ENCODE measurements at regions not wholly inside any gene's neighbourhood (a gene's known extent, or its start where the extent isn't known, plus 50 kb on each side); places are given as distances from the start of the nearest gene placed in this dataset.

GRCh38 chr21:28752131-28752530 lies 240.5 kb downstream of the LTN1 start:
- Histone ChIP-seq H3K27me3 (no peaks in the 10 kb centered on the region), H3K9me3 (no peaks in the 10 kb centered on the region), H3K36me3 (no peaks in the 10 kb centered on the region), H3K27ac (peak overlapping the region in 6 of 10 donors; percentile 87 to 97 (median 94)), H3K4me3 (no peak overlapping the region), H3K4me1 (peaks cover 8 to 54% (median 33%) of the 10 kb centered on the region in 9 donors)
- intact Hi-C loops (cut with DNase I): loop anchor here in 1 of 10 donors (10.0 kb wide), 1 partner anchor 133 kb away; a partner anchor contains a TSS
- no peak for TF ChIP-seq CTCF (IDR thresholded peaks at IDR 0.05)
- ATAC-seq: no peak
- no peak for DNase-seq
- WGBS, 2 donors: 77 to 86% methylated on average over 2 of the region's 2 CpGs

GRCh38 chr21:28751176-28751575 lies 241.5 kb downstream of the LTN1 start:
- no peak for TF ChIP-seq CTCF (IDR thresholded peaks at IDR 0.05)
- peak overlapping the region in 5 of 10 donors; percentile 92 to 97 (median 94) for H3K27ac ChIP-seq
- no peak for ATAC-seq

GRCh38 chr21:28750565-28750964 lies 242.1 kb downstream of the LTN1 start:
- peak overlapping the region in 4 of 10 donors; percentile 36 to 97 (median 93) for H3K27ac ChIP-seq
- no peaks in the 10 kb centered on the region for H3K36me3 ChIP-seq
- TF ChIP-seq CTCF (IDR thresholded peaks at IDR 0.05): no peak
- H3K27me3 ChIP-seq: no peaks in the 10 kb centered on the region
- no peaks in the 10 kb centered on the region for H3K9me3 ChIP-seq
- ATAC-seq (no peak), DNase-seq (no peak)
- H3K4me3 ChIP-seq: no peak overlapping the region
- peaks cover 8 to 49% (median 24%) of the 10 kb centered on the region in 9 donors for H3K4me1 ChIP-seq
- WGBS, 2 donors: 96 to 97% methylated on average over 5 of the region's 5 CpGs
- intact Hi-C loops (cut with DNase I): loop anchor here in 1 of 10 donors (10.0 kb wide), 1 partner anchor 134 kb away; a partner anchor contains a TSS

More at GRCh38 chr21:28751176-28751575, 241.5 kb downstream of the LTN1 start:
- 88% methylated on average over 3 of the region's 3 CpGs for WGBS, 2 donors
- Histone ChIP-seq H3K4me1 (peaks cover 8 to 54% (median 29%) of the 10 kb centered on the region in 9 donors), H3K27me3 (no peaks in the 10 kb centered on the region), H3K4me3 (no peak overlapping the region), H3K9me3 (no peaks in the 10 kb centered on the region), H3K36me3 (no peaks in the 10 kb centered on the region)
- intact Hi-C loops (cut with DNase I): loop anchor here in 1 of 10 donors (10.0 kb wide), 1 partner anchor 134 kb away; a partner anchor contains a TSS
- DNase-seq: no peak

GRCh38 chr21:28749536-28749935 lies 243.1 kb downstream of the LTN1 start:
- no peak overlapping the region for H3K4me3 ChIP-seq
- H3K9me3 ChIP-seq: no peaks in the 10 kb centered on the region
- WGBS, 2 donors: 43 to 56% methylated on average over 3 of the region's 3 CpGs
- intact Hi-C loops (cut with DNase I): loop anchor here in 9 of 10 donors (5.0 to 10.0 kb wide), 16 partner anchors 43 to 1902 kb away; partner anchors contain the start of gene ADAMTS1 (in 5 of the 9)
- TF ChIP-seq CTCF (IDR thresholded peaks at IDR 0.05): no peak
- no peaks in the 10 kb centered on the region for H3K36me3 ChIP-seq
- no peaks in the 10 kb centered on the region for H3K27me3 ChIP-seq
- ATAC-seq: no peak
- H3K27ac ChIP-seq: peak overlapping the region in 8 of 10 donors; percentile 12 to 97 (median 52)
- peaks cover 0 to 47% (median 17%) of the 10 kb centered on the region in 9 donors for H3K4me1 ChIP-seq
- no peak for DNase-seq

Measured in heart right ventricle (tissue), 16 donors.